Calu3 (cell line): ENCODE measurements at regions not wholly inside any gene's neighbourhood (a gene's known extent, or its start where the extent isn't known, plus 50 kb on each side); places are given as distances from the start of the nearest gene placed in this dataset.

Experiments
- BruUV-seq: library from RNA; stranded (reverse); fragments of 400-500 nt; replicated peaks from 2 replicates; lab custom pipeline; 2021; lab: Mats Ljungman, UMichigan
- CTCF ChIA-PET: fragments of 300-600 bp; sonication (Branson Sonifier 250); formaldehyde crosslinking; loops from one replicate; lab custom pipeline; 2022; ENCODE audit warnings: antibody characterized with exemption; lab: Charles Lee
- DNase-seq: peaks from one replicate; pipeline ENCODE4 v3.0.0; 2022
- H3K27ac Mint-ChIP-seq: one replicate; pipeline ENCODE4 v1.8.0; 2022; ENCODE audit warnings: mixed read lengths; ENCODE audit not compliant: unreplicated experiment
- H3K27me3 Mint-ChIP-seq: one replicate; pipeline ENCODE4 v1.8.0; 2022; ENCODE audit warnings: mixed read lengths; ENCODE audit not compliant: unreplicated experiment
- H3K36me3 Mint-ChIP-seq: one replicate; pipeline ENCODE4 v1.8.0; 2022; ENCODE audit warnings: mild to moderate bottlenecking, moderate library complexity, mixed read lengths; ENCODE audit not compliant: insufficient read depth, unreplicated experiment
- H3K4me1 Mint-ChIP-seq: one replicate; pipeline ENCODE4 v1.8.0; 2022; ENCODE audit warnings: mild to moderate bottlenecking, low read depth, mixed read lengths; ENCODE audit not compliant: unreplicated experiment
- H3K4me3 Mint-ChIP-seq: one replicate; pipeline ENCODE4 v1.8.0; 2022; ENCODE audit warnings: mild to moderate bottlenecking, low read depth, moderate library complexity, mixed read lengths; ENCODE audit not compliant: unreplicated experiment
- H3K9me3 Mint-ChIP-seq: one replicate; pipeline ENCODE4 v1.8.0; 2022; ENCODE audit warnings: low read depth, mixed read lengths; ENCODE audit not compliant: unreplicated experiment
- intact Hi-C: fragments of 100-400 bp; cut with micrococcal nuclease; formaldehyde crosslinking; loops from one replicate; pipeline ENCODE4 v1.10.0; 2022; ENCODE audit not compliant: unreplicated experiment
- TF ChIP-seq, protein P1 (sequence below): fragments of 200-600 bp; IDR thresholded peaks from one replicate; pipeline ENCODE4 v1.8.0; 2022; ENCODE audit warnings: antibody characterized with exemption; ENCODE audit not compliant: unreplicated experiment

- peak; percentile 40 for DNase-seq
- intact Hi-C loops: loop anchor here (2.0 to 10.0 kb wide), 3 partner anchors 219 to 467 kb away; no protein-coding TSS in a partner anchor
- TF ChIP-seq, protein P1, sequence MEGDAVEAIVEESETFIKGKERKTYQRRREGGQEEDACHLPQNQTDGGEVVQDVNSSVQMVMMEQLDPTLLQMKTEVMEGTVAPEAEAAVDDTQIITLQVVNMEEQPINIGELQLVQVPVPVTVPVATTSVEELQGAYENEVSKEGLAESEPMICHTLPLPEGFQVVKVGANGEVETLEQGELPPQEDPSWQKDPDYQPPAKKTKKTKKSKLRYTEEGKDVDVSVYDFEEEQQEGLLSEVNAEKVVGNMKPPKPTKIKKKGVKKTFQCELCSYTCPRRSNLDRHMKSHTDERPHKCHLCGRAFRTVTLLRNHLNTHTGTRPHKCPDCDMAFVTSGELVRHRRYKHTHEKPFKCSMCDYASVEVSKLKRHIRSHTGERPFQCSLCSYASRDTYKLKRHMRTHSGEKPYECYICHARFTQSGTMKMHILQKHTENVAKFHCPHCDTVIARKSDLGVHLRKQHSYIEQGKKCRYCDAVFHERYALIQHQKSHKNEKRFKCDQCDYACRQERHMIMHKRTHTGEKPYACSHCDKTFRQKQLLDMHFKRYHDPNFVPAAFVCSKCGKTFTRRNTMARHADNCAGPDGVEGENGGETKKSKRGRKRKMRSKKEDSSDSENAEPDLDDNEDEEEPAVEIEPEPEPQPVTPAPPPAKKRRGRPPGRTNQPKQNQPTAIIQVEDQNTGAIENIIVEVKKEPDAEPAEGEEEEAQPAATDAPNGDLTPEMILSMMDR: no peak
- no TSS peak for BruUV-seq
- H3K4me3 Mint-ChIP-seq: no peak overlapping the region
- H3K27ac Mint-ChIP-seq: no peak overlapping the region
- no peaks in the 10 kb centered on the region for H3K36me3 Mint-ChIP-seq
- H3K27me3 Mint-ChIP-seq: peaks cover 24% of the 10 kb centered on the region
- CTCF ChIA-PET: interaction anchor here (1.0 to 1.5 kb wide), 2 partner anchors 14 to 404 kb away, joined by 5 to 11 read pairs; no protein-coding TSS in a partner anchor
- no peaks in the 10 kb centered on the region for H3K9me3 Mint-ChIP-seq
- no peaks in the 10 kb centered on the region for H3K4me1 Mint-ChIP-seq
Measured at GRCh38 chr6:130293800-130294199, 71.0 kb upstream of the SAMD3 start.

- intact Hi-C loops: no loop called here
- Mint-ChIP-seq H3K4me3 (no peak overlapping the region), H3K36me3 (no peaks in the 10 kb centered on the region), H3K9me3 (no peaks in the 10 kb centered on the region), H3K4me1 (no peaks in the 10 kb centered on the region), H3K27ac (no peak overlapping the region), H3K27me3 (peaks cover 18% of the 10 kb centered on the region)
- TF ChIP-seq, protein P1: no peak
- no TSS peak for BruUV-seq
- CTCF ChIA-PET: interaction anchor here (0.6 kb wide), 1 partner anchor 103 kb away, joined by 7 read pairs; no protein-coding TSS in a partner anchor
- DNase-seq: no peak
Measured at GRCh38 chr6:130288065-130288464, 65.3 kb upstream of the SAMD3 start.

- CTCF ChIA-PET: interaction anchor here (0.5 to 1.2 kb wide), 3 partner anchors 26 to 1343 kb away, joined by 3 to 5 read pairs (median 3); no protein-coding TSS in a partner anchor
- TF ChIP-seq, protein P1: no peak
- DNase-seq: no peak
- H3K36me3 Mint-ChIP-seq: no peaks in the 10 kb centered on the region
- H3K27ac Mint-ChIP-seq: no peak overlapping the region
- no peak overlapping the region for H3K4me3 Mint-ChIP-seq
- intact Hi-C loops: loop anchor here (5.0 kb wide), 2 partner anchors 40 to 245 kb away; no protein-coding TSS in a partner anchor
- H3K27me3 Mint-ChIP-seq: peaks cover 12% of the 10 kb centered on the region
- no TSS peak for BruUV-seq
- H3K4me1 Mint-ChIP-seq: no peaks in the 10 kb centered on the region
- no peaks in the 10 kb centered on the region for H3K9me3 Mint-ChIP-seq
Measured at GRCh38 chr6:130282234-130282995, 59.7 kb upstream of the SAMD3 start.

GRCh38 chr6:130276507-130276906 lies 53.8 kb upstream of the SAMD3 start:
- CTCF ChIA-PET: no interaction called here
- H3K4me3 Mint-ChIP-seq: no peak overlapping the region
- DNase-seq: no peak
- no TSS peak for BruUV-seq
- H3K4me1 Mint-ChIP-seq: no peaks in the 10 kb centered on the region
- H3K36me3 Mint-ChIP-seq: no peaks in the 10 kb centered on the region
- H3K27me3 Mint-ChIP-seq: no peaks in the 10 kb centered on the region
- intact Hi-C loops: no loop called here
- peaks cover 5% of the 10 kb centered on the region for H3K9me3 Mint-ChIP-seq
- H3K27ac Mint-ChIP-seq: no peak overlapping the region
- TF ChIP-seq, protein P1: no peak
